NT2/D1 (cell line): ENCODE measurements at regions not wholly inside any gene's neighbourhood (a gene's known extent, or its start where the extent isn't known, plus 50 kb on each side); places are given as distances from the start of the nearest gene placed in this dataset.

ENCODE experiments used
- YY1 ChIP-seq: IDR thresholded peaks from 2 replicates; pipeline ENCODE4 v1.6.1; 2011; ENCODE audit not compliant: insufficient read length, insufficient read depth
- ZNF274 ChIP-seq: IDR thresholded peaks from 2 replicates; pipeline ENCODE4 v1.6.1; 2011; ENCODE audit warnings: mild to moderate bottlenecking, low read depth, low read length

GRCh38 chr1:217024911-217025310 lies 301.7 kb upstream of the ESRRG start:
- TF ChIP-seq ZNF274 (no peak), YY1 (no peak)
